Naive thymus-derived CD8-positive, alpha-beta T cell (primary cell): ENCODE measurements at regions not wholly inside any gene's neighbourhood (a gene's known extent, or its start where the extent isn't known, plus 50 kb on each side); places are given as distances from the start of the nearest gene placed in this dataset.

Source experiments
- ATAC-seq, 2 donors: fragments of 150-1000 bp; cut with Tn5 transposase in 1 of 2; sonication (Bioruptor Pico), chemical (Tn5 transposase) in 1 of 2; 1 replicate in 1 of 2; 2 replicates in 1 of 2; pipeline ENCODE4 v1.10.0; 2021; ENCODE audit warnings: mild to moderate bottlenecking in 2 of 2, moderate library complexity in 2 of 2
- POLR2A ChIA-PET: fragments of 350-600 bp; sonication (Branson Sonifier 250); formaldehyde crosslinking; loops from one replicate; lab custom pipeline; 2021; ENCODE audit warnings: antibody characterized with exemption; lab: Charles Lee
- DNase-seq, 10 donors: peaks; one replicate each; pipeline versions ENCODE4 v3.0.0 to v3.0.0-alpha.2; 2020 to 2022
- H3K27ac Mint-ChIP-seq, 10 donors: one replicate each; pipeline ENCODE4 v1.8.0; 2020 to 2022; ENCODE audit warnings: mild to moderate bottlenecking in 10 of 10, mixed read lengths in 10 of 10, moderate library complexity in 4 of 10, inconsistent platforms in 1 of 10
- H3K27me3 Mint-ChIP-seq, 5 donors: one replicate each; pipeline ENCODE4 v1.8.0; 2021 to 2022; ENCODE audit warnings: mixed read lengths in 5 of 5
- H3K36me3 Mint-ChIP-seq, 3 donors: one replicate each; pipeline ENCODE4 v1.8.0; 2020 to 2022; ENCODE audit warnings: mixed read lengths in 3 of 3, mild to moderate bottlenecking in 2 of 3, inconsistent platforms in 1 of 3
- H3K4me1 Mint-ChIP-seq, 4 donors: one replicate each; pipeline ENCODE4 v1.8.0; 2021 to 2022; ENCODE audit warnings: mixed read lengths in 4 of 4
- H3K4me3 Mint-ChIP-seq, 10 donors: one replicate each; pipeline ENCODE4 v1.8.0; 2020 to 2022; ENCODE audit warnings: mild to moderate bottlenecking in 10 of 10, mixed read lengths in 10 of 10, moderate library complexity in 6 of 10, inconsistent platforms in 1 of 10
- H3K9me3 Mint-ChIP-seq, 9 donors: one replicate each; pipeline ENCODE4 v1.8.0; 2020 to 2022; ENCODE audit warnings: mixed read lengths in 9 of 9, mild to moderate bottlenecking in 3 of 9, inconsistent platforms in 1 of 9, moderate library complexity in 1 of 9

DNA sequence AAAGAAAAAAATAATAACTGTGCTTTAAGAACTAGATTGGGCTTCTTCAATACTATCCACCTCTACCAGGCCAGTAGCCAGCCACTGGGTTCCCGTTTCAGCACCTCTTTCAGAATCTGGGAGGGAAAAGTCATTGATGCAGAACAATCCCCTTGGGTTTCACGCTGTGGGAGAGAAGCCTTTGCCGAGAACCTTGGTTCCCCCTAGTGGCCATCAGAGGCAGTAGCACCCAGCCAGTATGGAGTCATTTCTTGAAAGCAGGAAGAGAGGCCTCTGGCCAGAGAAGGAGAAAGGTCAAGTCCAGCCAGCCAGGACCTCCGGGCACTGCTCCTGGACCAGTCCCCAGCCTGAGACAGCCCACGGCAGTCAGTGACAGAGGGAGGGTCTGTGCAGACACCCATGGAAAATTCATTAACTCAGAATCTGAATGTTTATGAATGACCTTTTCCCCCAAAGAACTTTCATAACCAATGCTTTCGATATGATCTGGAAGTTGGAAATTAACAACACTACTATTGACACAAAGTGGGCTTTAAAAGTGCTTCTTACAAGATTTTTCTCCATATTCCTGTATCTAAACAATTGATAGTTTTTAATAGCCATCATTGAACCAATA, 51.2 kb upstream of the CDH5 start:
- Mint-ChIP-seq H3K27ac (no peak overlapping the region), H3K27me3 (peaks cover 4 to 25% (median 16%) of the 10 kb centered on the region in 5 donors), H3K9me3 (no peaks in the 10 kb centered on the region), H3K36me3 (no peaks in the 10 kb centered on the region), H3K4me3 (no peak overlapping the region), H3K4me1 (peaks cover 0 to 3% (median under 1%) of the 10 kb centered on the region in 4 donors)
- ATAC-seq (peak; percentile 67 to 79), DNase-seq (peak in 8 of 10 donors; percentile 14 to 49 (median 36))
- POLR2A ChIA-PET: no interaction called here

GRCh38 chr16:66311306-66311705, 55.2 kb upstream of the CDH5 start:
- POLR2A ChIA-PET: no interaction called here
- Mint-ChIP-seq H3K4me3 (no peak overlapping the region), H3K36me3 (no peaks in the 10 kb centered on the region), H3K27me3 (peaks cover 3 to 36% (median 7%) of the 10 kb centered on the region in 5 donors), H3K4me1 (peaks cover 0 to 3% (median under 1%) of the 10 kb centered on the region in 4 donors), H3K9me3 (no peaks in the 10 kb centered on the region), H3K27ac (no peak overlapping the region)
- ATAC-seq: no peak
- DNase-seq: no peak

DNA sequence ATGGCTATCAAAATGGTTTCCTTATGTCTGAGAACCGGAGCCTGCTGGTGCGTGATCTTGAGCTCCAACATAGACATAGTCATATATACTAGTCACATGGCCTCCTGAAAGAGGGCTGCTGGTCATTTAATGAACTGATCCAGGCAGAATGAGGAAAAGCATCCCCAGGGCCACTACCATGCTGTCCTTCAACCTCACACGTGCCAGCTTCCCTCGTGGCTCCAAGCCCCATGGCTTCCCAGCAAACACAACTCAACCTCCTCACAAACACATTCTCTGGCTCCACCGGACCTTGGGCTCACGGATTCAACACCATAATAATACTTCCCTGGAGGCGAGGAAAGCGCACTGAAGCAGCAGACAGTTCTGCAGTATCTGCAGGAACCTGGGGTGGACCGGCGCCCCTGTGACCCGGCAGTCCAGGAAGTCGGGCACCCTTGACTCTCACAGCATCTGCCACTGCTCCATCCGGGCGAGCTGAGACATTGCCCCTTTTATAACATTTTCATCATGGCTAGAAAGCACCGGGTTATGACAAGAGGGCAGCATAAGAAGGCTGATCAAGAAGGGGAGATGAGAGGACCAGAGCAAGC, 57.2 kb upstream of the CDH5 start:
- no peaks in the 10 kb centered on the region for H3K36me3 Mint-ChIP-seq
- no peaks in the 10 kb centered on the region for H3K9me3 Mint-ChIP-seq
- H3K4me3 Mint-ChIP-seq: no peak overlapping the region
- no peak overlapping the region for H3K27ac Mint-ChIP-seq
- no peaks in the 10 kb centered on the region for H3K4me1 Mint-ChIP-seq
- peaks cover 5 to 34% (median 12%) of the 10 kb centered on the region in 5 donors for H3K27me3 Mint-ChIP-seq
- DNase-seq (no peak), ATAC-seq (no peak)
- POLR2A ChIA-PET: no interaction called here

DNA sequence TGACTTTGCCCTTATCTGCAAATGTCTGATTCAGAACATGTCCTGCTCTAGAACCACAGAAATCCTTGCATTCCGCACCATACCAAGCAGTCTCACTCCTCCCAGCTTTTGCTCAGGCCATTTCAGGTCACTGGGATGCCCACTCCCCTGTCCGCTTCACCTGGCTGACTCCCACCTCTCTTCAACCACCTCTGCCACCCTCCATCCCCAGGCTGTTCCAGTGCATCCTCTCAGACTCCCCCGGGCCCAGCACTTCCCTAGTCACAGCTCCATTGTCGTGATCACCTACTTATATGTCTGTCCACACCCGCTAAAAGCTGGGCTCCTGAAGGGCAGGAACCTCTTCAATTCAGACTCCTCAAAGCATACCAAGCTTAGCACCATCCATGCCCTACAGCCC, 58.4 kb upstream of the CDH5 start:
- ATAC-seq: no peak
- Mint-ChIP-seq H3K4me3 (no peak overlapping the region), H3K36me3 (no peaks in the 10 kb centered on the region), H3K4me1 (no peaks in the 10 kb centered on the region), H3K27me3 (peaks cover 4 to 27% (median 10%) of the 10 kb centered on the region in 5 donors), H3K27ac (no peak overlapping the region), H3K9me3 (no peaks in the 10 kb centered on the region)
- POLR2A ChIA-PET: no interaction called here
- no peak for DNase-seq

GRCh38 chr16:66306366-66307150, 59.9 kb upstream of the CDH5 start:
- ATAC-seq (no peak), DNase-seq (no peak)
- no peak overlapping the region for H3K27ac Mint-ChIP-seq
- H3K27me3 Mint-ChIP-seq: peaks cover 2 to 27% (median 10%) of the 10 kb centered on the region in 5 donors
- H3K4me1 Mint-ChIP-seq: no peaks in the 10 kb centered on the region
- H3K4me3 Mint-ChIP-seq: no peak overlapping the region
- H3K36me3 Mint-ChIP-seq: no peaks in the 10 kb centered on the region
- peaks cover 0 to 2% (median 0%) of the 10 kb centered on the region in 9 donors for H3K9me3 Mint-ChIP-seq
- POLR2A ChIA-PET: no interaction called here

DNA sequence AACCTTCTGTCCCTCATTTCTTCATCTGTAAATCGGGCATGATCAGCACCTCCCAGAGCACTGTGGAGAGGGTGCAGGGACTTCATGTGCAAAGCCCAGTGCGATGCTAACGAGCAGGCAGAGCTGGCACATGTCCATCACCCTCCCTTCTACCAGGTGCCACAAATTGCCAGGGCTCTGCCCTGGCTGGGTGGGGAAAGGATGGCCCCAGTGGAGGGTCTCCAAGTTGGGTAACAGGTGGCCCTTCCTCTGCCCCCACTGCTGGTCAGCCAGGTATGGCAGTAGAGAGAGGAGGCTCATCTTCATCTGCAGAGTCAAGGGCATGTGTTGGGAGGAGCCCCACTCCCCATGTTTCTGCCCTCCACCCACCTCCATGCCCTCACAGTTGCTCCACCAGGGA, 61.5 kb upstream of the CDH5 start:
- H3K27me3 Mint-ChIP-seq: peaks cover 2 to 27% (median 10%) of the 10 kb centered on the region in 5 donors
- peak in 1 of 10 donors; percentile 11 for DNase-seq
- no peaks in the 10 kb centered on the region for H3K4me1 Mint-ChIP-seq
- POLR2A ChIA-PET: no interaction called here
- H3K9me3 Mint-ChIP-seq: peaks cover 0 to 2% (median 0%) of the 10 kb centered on the region in 9 donors
- ATAC-seq: no peak
- no peak overlapping the region for H3K27ac Mint-ChIP-seq
- H3K36me3 Mint-ChIP-seq: no peaks in the 10 kb centered on the region
- H3K4me3 Mint-ChIP-seq: no peak overlapping the region

DNA sequence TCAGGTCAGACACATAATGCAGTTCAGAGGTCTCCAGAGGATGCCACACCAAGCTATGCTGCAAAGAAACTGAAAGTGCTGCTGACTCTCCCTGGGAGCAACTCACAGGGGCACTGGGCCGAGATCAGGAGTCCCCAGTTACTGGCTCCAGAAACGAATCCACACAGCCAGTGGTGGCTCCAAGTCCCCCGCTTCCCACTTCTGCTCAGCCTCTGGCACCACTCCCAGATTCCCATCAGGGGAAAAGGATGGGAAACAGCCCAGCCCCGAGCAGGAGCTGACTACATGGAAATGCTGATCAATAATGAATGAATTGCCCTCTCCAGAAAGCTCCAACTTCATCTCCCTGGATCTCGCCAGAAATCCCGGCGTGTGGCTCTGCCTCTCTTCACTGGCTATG, 62.3 kb upstream of the CDH5 start:
- Mint-ChIP-seq H3K36me3 (no peaks in the 10 kb centered on the region), H3K27ac (no peak overlapping the region), H3K4me3 (no peak overlapping the region), H3K9me3 (peaks cover 0 to 2% (median 0%) of the 10 kb centered on the region in 9 donors), H3K4me1 (peaks cover 3 to 8% (median 7%) of the 10 kb centered on the region in 4 donors), H3K27me3 (peaks cover 2 to 20% (median 10%) of the 10 kb centered on the region in 5 donors)
- POLR2A ChIA-PET: no interaction called here
- ATAC-seq: no peak
- DNase-seq: peak in 1 of 10 donors; percentile 5

- peaks cover 0 to 5% (median 2%) of the 10 kb centered on the region in 9 donors for H3K9me3 Mint-ChIP-seq
- H3K27me3 Mint-ChIP-seq: peaks cover 0 to 4% (median 0%) of the 10 kb centered on the region in 5 donors
- ATAC-seq: no peak
- H3K4me3 Mint-ChIP-seq: no peak overlapping the region
- DNase-seq: no peak
- H3K4me1 Mint-ChIP-seq: peaks cover 5 to 10% (median 9%) of the 10 kb centered on the region in 4 donors
- H3K36me3 Mint-ChIP-seq: no peaks in the 10 kb centered on the region
- POLR2A ChIA-PET: no interaction called here
- no peak overlapping the region for H3K27ac Mint-ChIP-seq
These were observed 66.0 kb upstream of the CDH5 start for GRCh38 chr16:66300501-66300900.

GRCh38 chr16:66300037-66300436, 66.5 kb upstream of the CDH5 start:
- Mint-ChIP-seq H3K36me3 (no peaks in the 10 kb centered on the region), H3K27me3 (peaks cover 0 to 4% (median 0%) of the 10 kb centered on the region in 5 donors), H3K4me3 (no peak overlapping the region)

GRCh38 chr16:66299349-66299748, 67.1 kb upstream of the CDH5 start:
- no peak for ATAC-seq
- no peaks in the 10 kb centered on the region for H3K36me3 Mint-ChIP-seq
- POLR2A ChIA-PET: no interaction called here

More at GRCh38 chr16:66300037-66300436, 66.5 kb upstream of the CDH5 start:
- Mint-ChIP-seq H3K27ac (no peak overlapping the region), H3K9me3 (peaks cover 0 to 5% (median 2%) of the 10 kb centered on the region in 9 donors), H3K4me1 (peaks cover 5 to 10% (median 9%) of the 10 kb centered on the region in 4 donors)
- no peak for ATAC-seq
- peak in 1 of 10 donors; percentile 10 for DNase-seq
- POLR2A ChIA-PET: no interaction called here

GRCh38 chr16:66298571-66299120, 67.8 kb upstream of the CDH5 start:
- no peaks in the 10 kb centered on the region for H3K36me3 Mint-ChIP-seq
- POLR2A ChIA-PET: no interaction called here
- H3K4me3 Mint-ChIP-seq: no peak overlapping the region
- DNase-seq: peak in 1 of 10 donors; percentile 3
- H3K4me1 Mint-ChIP-seq: peaks cover 5 to 10% (median 9%) of the 10 kb centered on the region in 4 donors
- peaks cover 0 to 5% (median 2%) of the 10 kb centered on the region in 9 donors for H3K9me3 Mint-ChIP-seq
- H3K27ac Mint-ChIP-seq: no peak overlapping the region
- peaks cover 0 to 8% (median 2%) of the 10 kb centered on the region in 5 donors for H3K27me3 Mint-ChIP-seq
- no peak for ATAC-seq

More at GRCh38 chr16:66299349-66299748, 67.1 kb upstream of the CDH5 start:
- peak in 1 of 10 donors; percentile 7 for DNase-seq
- peaks cover 0 to 5% (median 2%) of the 10 kb centered on the region in 9 donors for H3K9me3 Mint-ChIP-seq
- H3K4me3 Mint-ChIP-seq: no peak overlapping the region
- H3K4me1 Mint-ChIP-seq: peaks cover 5 to 10% (median 9%) of the 10 kb centered on the region in 4 donors
- peaks cover 0 to 4% (median 0%) of the 10 kb centered on the region in 5 donors for H3K27me3 Mint-ChIP-seq
- no peak overlapping the region for H3K27ac Mint-ChIP-seq

DNA sequence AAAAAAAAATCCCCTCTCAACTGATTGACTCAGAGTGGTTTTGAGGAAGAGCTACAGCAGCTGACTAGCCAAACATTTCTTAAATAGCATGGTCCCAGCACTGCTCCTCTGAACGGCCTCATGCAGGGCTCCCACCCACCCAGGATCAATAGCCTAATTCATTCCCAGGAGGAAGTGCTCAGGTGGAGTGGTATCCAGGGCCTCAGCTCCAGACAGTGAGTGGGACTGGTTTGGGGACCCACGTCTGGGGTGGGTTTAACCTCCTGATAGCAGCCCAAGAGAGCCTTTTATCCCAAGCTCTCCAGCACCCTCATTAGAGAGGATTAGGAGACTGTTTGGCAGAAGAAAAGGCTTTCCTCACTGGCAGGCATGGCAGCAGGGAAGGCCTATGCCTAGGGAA, 68.5 kb upstream of the CDH5 start:
- ATAC-seq (no peak), DNase-seq (no peak)
- H3K27me3 Mint-ChIP-seq: peaks cover 0 to 15% (median 8%) of the 10 kb centered on the region in 5 donors
- H3K36me3 Mint-ChIP-seq: no peaks in the 10 kb centered on the region
- POLR2A ChIA-PET: no interaction called here
- H3K4me3 Mint-ChIP-seq: no peak overlapping the region
- no peak overlapping the region for H3K27ac Mint-ChIP-seq
- peaks cover 5 to 10% (median 9%) of the 10 kb centered on the region in 4 donors for H3K4me1 Mint-ChIP-seq
- H3K9me3 Mint-ChIP-seq: peaks cover 0 to 5% (median 2%) of the 10 kb centered on the region in 9 donors
